Neural progenitor cell (in vitro differentiated cells): ENCODE measurements at regions not wholly inside any gene's neighbourhood (a gene's known extent, or its start where the extent isn't known, plus 50 kb on each side); places are given as distances from the start of the nearest gene placed in this dataset.

Experiments
- CTCF ChIP-seq: fragments of 200-600 bp; sonication (generic); IDR thresholded peaks from 2 replicates; pipeline ENCODE4 v1.5.1; 2017; ENCODE audit warnings: antibody characterized with exemption, mild to moderate bottlenecking
- EZH2 ChIP-seq: fragments of 200-600 bp; sonication (generic); IDR thresholded peaks from 2 replicates; pipeline ENCODE4 v1.6.1; 2017; ENCODE audit warnings: antibody characterized with exemption, mild to moderate bottlenecking, moderate library complexity

- TF ChIP-seq CTCF (no peak), EZH2 (no peak)
Measured at GRCh38 chr4:110860125-110860524, 237.2 kb upstream of the PITX2 start.
